HL-60 (cell line): ENCODE measurements at regions not wholly inside any gene's neighbourhood (a gene's known extent, or its start where the extent isn't known, plus 50 kb on each side); places are given as distances from the start of the nearest gene placed in this dataset.

Experiments
- POLR2AphosphoS5 ChIP-seq: IDR thresholded peaks from 2 replicates; pipeline ENCODE4 v1.6.1; 2012; ENCODE audit warnings: low read depth
- SPI1 ChIP-seq: IDR thresholded peaks from 2 replicates; pipeline ENCODE4 v1.6.1; 2012; ENCODE audit warnings: low read depth, mild to moderate bottlenecking, borderline replicate concordance
- TF ChIP-seq, protein P1 (sequence below): IDR thresholded peaks from one replicate; pipeline ENCODE4 v1.5.1; 2011; ENCODE audit warnings: low read length, control low read depth, inconsistent platforms; ENCODE audit not compliant: insufficient read depth

GRCh38 chr15:77825546-77825945 lies 192.8 kb upstream of the LINGO1 start:
- TF ChIP-seq, protein P1, sequence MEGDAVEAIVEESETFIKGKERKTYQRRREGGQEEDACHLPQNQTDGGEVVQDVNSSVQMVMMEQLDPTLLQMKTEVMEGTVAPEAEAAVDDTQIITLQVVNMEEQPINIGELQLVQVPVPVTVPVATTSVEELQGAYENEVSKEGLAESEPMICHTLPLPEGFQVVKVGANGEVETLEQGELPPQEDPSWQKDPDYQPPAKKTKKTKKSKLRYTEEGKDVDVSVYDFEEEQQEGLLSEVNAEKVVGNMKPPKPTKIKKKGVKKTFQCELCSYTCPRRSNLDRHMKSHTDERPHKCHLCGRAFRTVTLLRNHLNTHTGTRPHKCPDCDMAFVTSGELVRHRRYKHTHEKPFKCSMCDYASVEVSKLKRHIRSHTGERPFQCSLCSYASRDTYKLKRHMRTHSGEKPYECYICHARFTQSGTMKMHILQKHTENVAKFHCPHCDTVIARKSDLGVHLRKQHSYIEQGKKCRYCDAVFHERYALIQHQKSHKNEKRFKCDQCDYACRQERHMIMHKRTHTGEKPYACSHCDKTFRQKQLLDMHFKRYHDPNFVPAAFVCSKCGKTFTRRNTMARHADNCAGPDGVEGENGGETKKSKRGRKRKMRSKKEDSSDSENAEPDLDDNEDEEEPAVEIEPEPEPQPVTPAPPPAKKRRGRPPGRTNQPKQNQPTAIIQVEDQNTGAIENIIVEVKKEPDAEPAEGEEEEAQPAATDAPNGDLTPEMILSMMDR, result no peak
- TF ChIP-seq POLR2AphosphoS5 (no peak), SPI1 (no peak)
